A673 (cell line): ENCODE measurements at regions not wholly inside any gene's neighbourhood (a gene's known extent, or its start where the extent isn't known, plus 50 kb on each side); places are given as distances from the start of the nearest gene placed in this dataset.

Experiments
- BruUV-seq: library from RNA; stranded (reverse); fragments of 400-500 nt; replicated peaks from 2 replicates; lab custom pipeline; 2021; lab: Mats Ljungman, UMichigan
- CTCF ChIA-PET: fragments of 300-600 bp; sonication (Branson Sonifier 250); formaldehyde crosslinking; loops from one replicate; lab custom pipeline; 2022; ENCODE audit warnings: antibody characterized with exemption; lab: Charles Lee
- POLR2A ChIA-PET: fragments of 300-600 bp; sonication (Branson Sonifier 250); formaldehyde crosslinking; loops from one replicate; lab custom pipeline; 2022; ENCODE audit warnings: antibody characterized with exemption; ENCODE audit not compliant: low non-redundant PET; lab: Charles Lee
- DNase-seq: peaks from one replicate; pipeline ENCODE4 v3.0.0-alpha.2; 2015; ENCODE audit warnings: low spot score
- H3K27ac ChIP-seq: fragments of 200-600 bp; sonication (generic); 2 replicates; pipeline ENCODE4 v1.5.1; 2016; ENCODE audit warnings: mixed run types, low read depth, mild to moderate bottlenecking, mixed read lengths, antibody characterized with exemption, low read length; ENCODE audit not compliant: poor library complexity, severe bottlenecking
- H3K27me3 ChIP-seq: fragments of 200-600 bp; sonication (generic); replicated peaks from 2 replicates; pipeline ENCODE4 v1.6.1; 2017; ENCODE audit warnings: mixed run types, low read depth, mild to moderate bottlenecking, mixed read lengths, antibody characterized with exemption, low read length; ENCODE audit not compliant: insufficient read depth, poor library complexity
- H3K36me3 ChIP-seq: fragments of 200-600 bp; sonication (generic); 2 replicates; pipeline ENCODE4 v1.6.1; 2016; ENCODE audit warnings: mixed run types, mild to moderate bottlenecking, mixed read lengths, antibody characterized with exemption, low read length; ENCODE audit not compliant: insufficient read depth, poor library complexity, severe bottlenecking
- H3K4me1 ChIP-seq: fragments of 200-600 bp; sonication (generic); 2 replicates; pipeline ENCODE4 v1.6.1; 2017; ENCODE audit warnings: mixed run types, mild to moderate bottlenecking, mixed read lengths, antibody characterized with exemption, low read length; ENCODE audit not compliant: insufficient read depth, poor library complexity, severe bottlenecking
- H3K4me3 ChIP-seq: fragments of 200-600 bp; sonication (generic); 2 replicates; pipeline ENCODE4 v1.5.1; 2016; ENCODE audit warnings: low read depth, mixed run types, mild to moderate bottlenecking, mixed read lengths, low read length; ENCODE audit not compliant: poor library complexity, severe bottlenecking
- H3K9me3 ChIP-seq: fragments of 200-600 bp; sonication (generic); 2 replicates; pipeline ENCODE4 v1.6.1; 2016; ENCODE audit warnings: mixed run types, low read depth, mild to moderate bottlenecking, mixed read lengths, antibody characterized with exemption, low read length; ENCODE audit not compliant: poor library complexity, severe bottlenecking
- EZH2 ChIP-seq: fragments of 200-600 bp; sonication (generic); IDR thresholded peaks from 2 replicates; pipeline ENCODE4 v1.6.1; 2017; ENCODE audit warnings: borderline replicate concordance, low read depth, mild to moderate bottlenecking, mixed read lengths, antibody characterized with exemption, low read length; ENCODE audit not compliant: poor library complexity, severe bottlenecking
- intact Hi-C: fragments of 100-400 bp; cut with micrococcal nuclease; formaldehyde crosslinking; loops from one replicate; pipeline ENCODE4 v1.10.0; 2022; ENCODE audit not compliant: unreplicated experiment
- TF ChIP-seq, protein P1 (sequence below): fragments of 300-800, 200-600 bp; sonication (generic); conservative IDR thresholded peaks from 2 replicates; pipeline ENCODE4 v1.5.1; 2017; ENCODE audit warnings: low read depth, mild to moderate bottlenecking, antibody characterized with exemption, low read length, moderate library complexity, mixed read lengths

- no peak for DNase-seq
- CTCF ChIA-PET, result no interaction called here
These were observed 388.4 kb upstream of the POM121L12 start for GRCh38 chr7:52647046-52647445.

GRCh38 chr7:52639981-52640380, 395.5 kb upstream of the POM121L12 start:
- H3K9me3 ChIP-seq, result peaks cover 41% of the 10 kb centered on the region
- ChIA-PET CTCF (no interaction called here), POLR2A (no interaction called here)
- H3K4me1 ChIP-seq, result no peaks in the 10 kb centered on the region
- intact Hi-C loops, result no loop called here
- DNase-seq, result no peak
- BruUV-seq, result no TSS peak
- H3K4me3 ChIP-seq, result no peak overlapping the region
- no peaks in the 10 kb centered on the region for H3K27me3 ChIP-seq
- no peak overlapping the region for H3K27ac ChIP-seq
- TF ChIP-seq, protein P1, sequence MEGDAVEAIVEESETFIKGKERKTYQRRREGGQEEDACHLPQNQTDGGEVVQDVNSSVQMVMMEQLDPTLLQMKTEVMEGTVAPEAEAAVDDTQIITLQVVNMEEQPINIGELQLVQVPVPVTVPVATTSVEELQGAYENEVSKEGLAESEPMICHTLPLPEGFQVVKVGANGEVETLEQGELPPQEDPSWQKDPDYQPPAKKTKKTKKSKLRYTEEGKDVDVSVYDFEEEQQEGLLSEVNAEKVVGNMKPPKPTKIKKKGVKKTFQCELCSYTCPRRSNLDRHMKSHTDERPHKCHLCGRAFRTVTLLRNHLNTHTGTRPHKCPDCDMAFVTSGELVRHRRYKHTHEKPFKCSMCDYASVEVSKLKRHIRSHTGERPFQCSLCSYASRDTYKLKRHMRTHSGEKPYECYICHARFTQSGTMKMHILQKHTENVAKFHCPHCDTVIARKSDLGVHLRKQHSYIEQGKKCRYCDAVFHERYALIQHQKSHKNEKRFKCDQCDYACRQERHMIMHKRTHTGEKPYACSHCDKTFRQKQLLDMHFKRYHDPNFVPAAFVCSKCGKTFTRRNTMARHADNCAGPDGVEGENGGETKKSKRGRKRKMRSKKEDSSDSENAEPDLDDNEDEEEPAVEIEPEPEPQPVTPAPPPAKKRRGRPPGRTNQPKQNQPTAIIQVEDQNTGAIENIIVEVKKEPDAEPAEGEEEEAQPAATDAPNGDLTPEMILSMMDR, result no peak
- no peak for TF ChIP-seq EZH2
- no peaks in the 10 kb centered on the region for H3K36me3 ChIP-seq

More at GRCh38 chr7:52647046-52647445, 388.4 kb upstream of the POM121L12 start:
- H3K4me3 ChIP-seq, result no peak overlapping the region
- intact Hi-C loops, result no loop called here
- POLR2A ChIA-PET, result no interaction called here
- TF ChIP-seq, protein P1, result no peak
- no peak for TF ChIP-seq EZH2
- H3K9me3 ChIP-seq, result peaks cover 26% of the 10 kb centered on the region
- H3K27ac ChIP-seq, result no peak overlapping the region
- H3K27me3 ChIP-seq, result no peaks in the 10 kb centered on the region
- no peaks in the 10 kb centered on the region for H3K36me3 ChIP-seq
- H3K4me1 ChIP-seq, result no peaks in the 10 kb centered on the region
- no TSS peak for BruUV-seq

- Histone ChIP-seq H3K27ac (no peak overlapping the region), H3K4me1 (no peaks in the 10 kb centered on the region), H3K4me3 (no peak overlapping the region), H3K27me3 (no peaks in the 10 kb centered on the region), H3K36me3 (no peaks in the 10 kb centered on the region), H3K9me3 (peaks cover 43% of the 10 kb centered on the region)
- DNase-seq, result no peak
- BruUV-seq, result no TSS peak
- ChIA-PET POLR2A (no interaction called here), CTCF (no interaction called here)
- TF ChIP-seq, protein P1, result no peak
- no peak for TF ChIP-seq EZH2
- intact Hi-C loops, result no loop called here
These were observed 396.3 kb upstream of the POM121L12 start for GRCh38 chr7:52639126-52639525.
